ENCODE measurements at regions not wholly inside any gene's neighbourhood (a gene's known extent, or its start where the extent isn't known, plus 50 kb on each side); places are given as distances from the start of the nearest gene placed in this dataset.
A peak's percentile ranks its signal among the peaks of the same experiment; 100 is the strongest.
"Not testable (repeated sequence)": the region's sequence is repeated elsewhere in the genome, so short reads cannot be mapped to it uniquely, and the experiment has no call there.

- not testable (repeated sequence) for DNase-seq
These were observed 179.5 kb upstream of the PROX1 start for GRCh38 chr1:213808288-213808687.

GRCh38 chr1:213817156-213817555 is 170.6 kb upstream of the PROX1 start:
- DNase-seq = no peak

GRCh38 chr1:213820362-213821149 is 167.2 kb upstream of the PROX1 start:
- no peak for DNase-seq

GRCh38 chr1:213821175-213821942 is 166.4 kb upstream of the PROX1 start:
- no peak for DNase-seq

- no peak for DNase-seq
These were observed 165.8 kb upstream of the PROX1 start for GRCh38 chr1:213821943-213822334.

- DNase-seq = no peak
These were observed 160.9 kb upstream of the PROX1 start for GRCh38 chr1:213826891-213827290.

GRCh38 chr1:213828867-213829266 is 158.9 kb upstream of the PROX1 start:
- no peak for DNase-seq

- DNase-seq = no peak
These were observed 158.0 kb upstream of the PROX1 start for GRCh38 chr1:213829780-213830179.

GRCh38 chr1:213830371-213830770 is 157.4 kb upstream of the PROX1 start:
- DNase-seq = no peak

- no peak for DNase-seq
These were observed 147.2 kb upstream of the PROX1 start for GRCh38 chr1:213840575-213840974.

GRCh38 chr1:213844632-213845031 is 143.1 kb upstream of the PROX1 start:
- no peak for DNase-seq

GRCh38 chr1:213852107-213852506 is 135.7 kb upstream of the PROX1 start:
- peak in 1 of 5 donors; percentile 2 for DNase-seq

GRCh38 chr1:213858581-213858980 is 129.2 kb upstream of the PROX1 start:
- DNase-seq = no peak

- no peak for DNase-seq
These were observed 125.9 kb upstream of the PROX1 start for GRCh38 chr1:213861841-213862240.

- DNase-seq = no peak
These were observed 123.7 kb upstream of the PROX1 start for GRCh38 chr1:213864091-213864490.

GRCh38 chr1:213868482-213868881 is 119.3 kb upstream of the PROX1 start:
- no peak for DNase-seq

GRCh38 chr1:213871179-213871578 is 116.6 kb upstream of the PROX1 start:
- DNase-seq = no peak

- no peak for DNase-seq
These were observed 113.0 kb upstream of the PROX1 start for GRCh38 chr1:213874789-213875188.

GRCh38 chr1:213876531-213876930 is 111.2 kb upstream of the PROX1 start:
- DNase-seq = no peak

GRCh38 chr1:213883618-213884017 is 104.2 kb upstream of the PROX1 start:
- DNase-seq = no peak

GRCh38 chr1:213884402-213884801 is 103.4 kb upstream of the PROX1 start:
- no peak for DNase-seq

GRCh38 chr1:213884942-213885341 is 102.8 kb upstream of the PROX1 start:
- no peak for DNase-seq

GRCh38 chr1:213887842-213888241 is 99.9 kb upstream of the PROX1 start:
- no peak for DNase-seq
